ENCODE measurements at regions not wholly inside any gene's neighbourhood (a gene's known extent, or its start where the extent isn't known, plus 50 kb on each side); places are given as distances from the start of the nearest gene placed in this dataset.
"Not testable (repeated sequence)": the region's sequence is repeated elsewhere in the genome, so short reads cannot be mapped to it uniquely, and the experiment has no call there.

DNA sequence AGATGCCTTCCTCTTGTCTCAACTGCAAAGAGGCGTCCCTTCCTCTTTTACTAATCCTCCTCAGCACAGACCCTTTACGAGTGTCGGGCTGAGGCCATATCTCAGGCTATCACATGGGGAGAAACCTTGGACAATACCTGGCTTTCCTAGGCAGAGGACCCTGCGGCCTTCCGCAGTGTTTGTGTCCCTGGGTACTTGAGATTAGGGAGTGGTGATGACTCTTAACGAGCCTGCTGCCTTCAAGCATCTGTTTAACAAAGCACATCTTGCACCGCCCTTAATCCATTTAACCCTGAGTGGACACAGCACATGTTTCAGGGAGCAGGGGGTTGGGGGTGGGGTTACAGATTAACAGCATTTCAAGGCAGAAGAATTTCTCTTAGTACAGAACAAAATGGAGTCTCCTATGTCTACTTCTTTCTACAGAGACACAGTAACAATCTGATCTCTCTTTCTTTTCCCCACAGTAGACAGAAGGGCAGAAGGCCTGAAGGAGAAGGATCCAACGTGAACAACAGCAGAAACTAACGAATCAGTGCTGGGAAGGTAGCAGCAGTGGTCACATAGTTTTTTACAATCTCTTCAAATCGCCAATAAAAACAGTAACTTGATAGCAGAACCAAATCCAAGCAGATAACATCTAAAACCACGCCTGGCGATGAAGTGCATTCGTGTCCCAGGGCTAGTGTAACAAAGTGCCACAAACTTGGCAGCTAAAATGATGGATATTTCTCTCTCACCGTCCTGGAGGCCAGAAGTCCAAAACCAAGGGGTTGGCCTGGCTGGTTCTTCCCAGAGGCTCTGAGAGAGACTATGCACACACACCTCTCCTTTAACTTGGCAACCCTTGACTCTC, 272.4 kb downstream of the EIPR1 start:
- H3K4me2 ChIP-seq (ENCODE audit: insufficient read depth in 1 of 2, low read depth in 2 of 2, low read length in 2 of 2); H3K4me1 ChIP-seq (replicated peaks in 1 of 4; ENCODE audit: control insufficient read depth in 3 of 4, insufficient read depth in 4 of 4, low read length in 3 of 4); H3K36me3 ChIP-seq (ENCODE audit: control insufficient read depth in 2 of 4, insufficient read depth in 4 of 4, low read length in 3 of 4); H3K9ac ChIP-seq (replicated peaks in 1 of 4; ENCODE audit: extremely low read depth in 1 of 4, low read depth in 3 of 4, low read length in 3 of 4); H2BK120ac ChIP-seq (replicated peaks; ENCODE audit: low read depth, low read length); H3K56ac ChIP-seq (replicated peaks; ENCODE audit: insufficient read length, low read depth, low read length); FAIRE-seq; H3K23ac ChIP-seq (ENCODE audit: insufficient read length); H3K79me1 ChIP-seq (ENCODE audit: low read depth, low read length); H3K23me2 ChIP-seq (ENCODE audit: low read depth, low read length); H3K79me2 ChIP-seq (ENCODE audit: control insufficient read depth in 1 of 2, insufficient read depth in 2 of 2, low read length in 2 of 2); H4K91ac ChIP-seq (replicated peaks; ENCODE audit: insufficient read length, low read length); CTCF ChIA-PET (ENCODE audit: partially characterized antibody); H3K4ac ChIP-seq (replicated peaks; ENCODE audit: insufficient read length, low read depth, low read length); H4K20me1 ChIP-seq (replicated peaks in 1 of 2; ENCODE audit: control insufficient read depth in 1 of 2, insufficient read depth in 2 of 2, low read length in 2 of 2); H2AFZ ChIP-seq (ENCODE audit: low read length); H2AK5ac ChIP-seq (ENCODE audit: low read depth, low read length); H3K4me3 ChIP-seq (ENCODE audit: extremely low read depth in 1 of 4, insufficient read depth in 2 of 4, low read depth in 3 of 4, low read length in 4 of 4); H4K8ac ChIP-seq (ENCODE audit: extremely low read depth, insufficient read depth, low read length); H3K9me3 ChIP-seq (ENCODE audit: insufficient read depth in 2 of 2, low read depth in 1 of 2, low read length in 1 of 2); H4K5ac ChIP-seq (ENCODE audit: insufficient read length, low read depth, low read length); H3K18ac ChIP-seq (ENCODE audit: extremely low read depth, low read length); H2BK20ac ChIP-seq (ENCODE audit: low read length); H3K14ac ChIP-seq (ENCODE audit: insufficient read length); H2BK5ac ChIP-seq (ENCODE audit: low read depth, low read length); DNase-seq (ENCODE audit: low read depth in 1 of 2, low spot score in 2 of 2); H3K27me3 ChIP-seq (replicated peaks in 1 of 4; ENCODE audit: control insufficient read depth in 3 of 4, extremely low read depth in 1 of 4, insufficient read depth in 3 of 4, low read length in 3 of 4); POLR2A ChIA-PET (ENCODE audit: partially characterized antibody); H3K27ac ChIP-seq (ENCODE audit: low read depth, low read length): not testable (repeated sequence)
- Histone ChIP-seq H2BK12ac (ENCODE audit: low read depth, low read length) (peak overlapping the region; percentile 50; the same call in 1 of the 2 replicates), H2BK15ac (ENCODE audit: low read length) (0 out of 2 replicates have a peak overlapping the region, but pooled peaks have one; percentile 13)
- WGBS, 2 experiments (ENCODE audit: extremely low coverage in 1 of 2, insufficient coverage in 1 of 2, insufficient read length in 1 of 2, insufficient replicate concordance in 2 of 2, low coverage in 1 of 2, low lambda C conversion rate in 2 of 2, missing lambda C conversion rate in 1 of 2) = 90% methylated on average over 10 of the region's 14 CpGs; no CpG with 5 or more reads in 1 of the 2 experiments

Measured in H1 (cell line).